SU-DHL-6 (cell line): ENCODE measurements at regions not wholly inside any gene's neighbourhood (a gene's known extent, or its start where the extent isn't known, plus 50 kb on each side); places are given as distances from the start of the nearest gene placed in this dataset.

Source experiments
- EZH2phosphoT487 ChIP-seq: fragments of 200-600 bp; sonication (generic), shearing (Covaris generic); conservative IDR thresholded peaks from 2 replicates; pipeline ENCODE4 v1.6.1; 2018; ENCODE audit warnings: mild to moderate bottlenecking, antibody characterized with exemption, low read length, moderate library complexity, mixed read lengths
- TF ChIP-seq, protein P1 (sequence below): fragments of 200-600 bp; sonication (generic); IDR thresholded peaks from one replicate; pipeline ENCODE4 v1.5.1; 2017; ENCODE audit warnings: antibody characterized with exemption, mild to moderate bottlenecking, low read length, moderate library complexity; ENCODE audit not compliant: insufficient read depth, poor library complexity, severe bottlenecking

- TF ChIP-seq, protein P1, sequence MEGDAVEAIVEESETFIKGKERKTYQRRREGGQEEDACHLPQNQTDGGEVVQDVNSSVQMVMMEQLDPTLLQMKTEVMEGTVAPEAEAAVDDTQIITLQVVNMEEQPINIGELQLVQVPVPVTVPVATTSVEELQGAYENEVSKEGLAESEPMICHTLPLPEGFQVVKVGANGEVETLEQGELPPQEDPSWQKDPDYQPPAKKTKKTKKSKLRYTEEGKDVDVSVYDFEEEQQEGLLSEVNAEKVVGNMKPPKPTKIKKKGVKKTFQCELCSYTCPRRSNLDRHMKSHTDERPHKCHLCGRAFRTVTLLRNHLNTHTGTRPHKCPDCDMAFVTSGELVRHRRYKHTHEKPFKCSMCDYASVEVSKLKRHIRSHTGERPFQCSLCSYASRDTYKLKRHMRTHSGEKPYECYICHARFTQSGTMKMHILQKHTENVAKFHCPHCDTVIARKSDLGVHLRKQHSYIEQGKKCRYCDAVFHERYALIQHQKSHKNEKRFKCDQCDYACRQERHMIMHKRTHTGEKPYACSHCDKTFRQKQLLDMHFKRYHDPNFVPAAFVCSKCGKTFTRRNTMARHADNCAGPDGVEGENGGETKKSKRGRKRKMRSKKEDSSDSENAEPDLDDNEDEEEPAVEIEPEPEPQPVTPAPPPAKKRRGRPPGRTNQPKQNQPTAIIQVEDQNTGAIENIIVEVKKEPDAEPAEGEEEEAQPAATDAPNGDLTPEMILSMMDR: no peak
- TF ChIP-seq EZH2phosphoT487: no peak
Measured at GRCh38 chr2:155095613-155096012, 397.1 kb downstream of the KCNJ3 start.
